HG02798 (cell line): ENCODE measurements at regions not wholly inside any gene's neighbourhood (a gene's known extent, or its start where the extent isn't known, plus 50 kb on each side); places are given as distances from the start of the nearest gene placed in this dataset.
"Not testable (repeated sequence)": the region's sequence is repeated elsewhere in the genome, so short reads cannot be mapped to it uniquely, and the experiment has no call there.

Experiments used
- ATAC-seq: cut with Tn5 transposase; IDR thresholded peaks from one replicate; pipeline ENCODE4 v1.9.1; 2021; ENCODE audit warnings: mild to moderate bottlenecking; ENCODE audit not compliant: unreplicated experiment, poor library complexity

GRCh38 chr2:184452907-184453306, 145.4 kb upstream of the ZNF804A start:
- peak; percentile 50 for ATAC-seq

GRCh38 chr2:184455624-184456023, 142.7 kb upstream of the ZNF804A start:
- no peak for ATAC-seq

GRCh38 chr2:184456693-184457092, 141.6 kb upstream of the ZNF804A start:
- ATAC-seq = not testable (repeated sequence)

GRCh38 chr2:184463102-184463865, 135.0 kb upstream of the ZNF804A start:
- peak; percentile 84 for ATAC-seq

GRCh38 chr2:184463866-184464248, 134.5 kb upstream of the ZNF804A start:
- ATAC-seq = no peak

GRCh38 chr2:184468826-184469225, 129.5 kb upstream of the ZNF804A start:
- no peak for ATAC-seq

GRCh38 chr2:184472481-184472880, 125.8 kb upstream of the ZNF804A start:
- no peak for ATAC-seq

GRCh38 chr2:184481865-184482264, 116.5 kb upstream of the ZNF804A start:
- ATAC-seq = no peak

- no peak for ATAC-seq
Measured at GRCh38 chr2:184498936-184499335, 99.4 kb upstream of the ZNF804A start.

GRCh38 chr2:184504252-184504651, 94.1 kb upstream of the ZNF804A start:
- ATAC-seq = no peak

GRCh38 chr2:184507254-184507653, 91.1 kb upstream of the ZNF804A start:
- no peak for ATAC-seq

GRCh38 chr2:184517402-184517801, 80.9 kb upstream of the ZNF804A start:
- no peak for ATAC-seq

GRCh38 chr2:184520441-184520840, 77.9 kb upstream of the ZNF804A start:
- ATAC-seq = no peak

GRCh38 chr2:184523732-184524131, 74.6 kb upstream of the ZNF804A start:
- ATAC-seq = no peak

GRCh38 chr2:184524551-184525382, 73.6 kb upstream of the ZNF804A start:
- ATAC-seq = no peak

- ATAC-seq = no peak
Measured at GRCh38 chr2:184527058-184527457, 71.3 kb upstream of the ZNF804A start.

- no peak for ATAC-seq
Measured at GRCh38 chr2:184528119-184528518, 70.2 kb upstream of the ZNF804A start.

GRCh38 chr2:184530239-184530638, 68.1 kb upstream of the ZNF804A start:
- ATAC-seq = no peak

- ATAC-seq = no peak
Measured at GRCh38 chr2:184530959-184531358, 67.4 kb upstream of the ZNF804A start.

- ATAC-seq = no peak
Measured at GRCh38 chr2:184532551-184532950, 65.8 kb upstream of the ZNF804A start.

GRCh38 chr2:184534986-184535385, 63.3 kb upstream of the ZNF804A start:
- ATAC-seq = no peak
